GM21360 (cell line): ENCODE measurements at regions not wholly inside any gene's neighbourhood (a gene's known extent, or its start where the extent isn't known, plus 50 kb on each side); places are given as distances from the start of the nearest gene placed in this dataset.

Experiments
- ATAC-seq: cut with Tn5 transposase; IDR thresholded peaks from one replicate; pipeline ENCODE4 v1.9.1; 2021; ENCODE audit warnings: mild to moderate bottlenecking, moderate library complexity; ENCODE audit not compliant: unreplicated experiment

DNA sequence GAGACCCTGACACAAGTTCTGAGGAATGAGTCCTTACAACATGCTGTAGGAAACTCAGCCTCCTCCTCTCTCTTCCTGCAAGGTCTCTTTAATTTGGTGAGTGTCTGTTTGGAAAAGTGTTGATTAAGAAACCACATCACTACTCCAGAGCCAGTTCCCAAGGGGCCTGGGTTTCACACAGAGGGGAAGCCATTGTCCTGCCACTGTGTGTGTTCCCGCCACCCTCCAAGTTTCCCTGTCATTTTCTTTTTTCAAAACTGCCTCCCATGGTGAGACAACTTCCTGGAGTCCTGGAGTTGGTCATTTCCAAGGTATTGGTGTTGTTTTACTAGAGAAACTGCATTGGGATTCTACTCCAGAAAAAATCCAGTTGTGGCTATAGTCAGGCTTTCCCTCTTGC lies 232.0 kb upstream of the PARD3B start:
- ATAC-seq = no peak

GRCh38 chr2:204315236-204315662 lies 230.0 kb upstream of the PARD3B start:
- no peak for ATAC-seq

DNA sequence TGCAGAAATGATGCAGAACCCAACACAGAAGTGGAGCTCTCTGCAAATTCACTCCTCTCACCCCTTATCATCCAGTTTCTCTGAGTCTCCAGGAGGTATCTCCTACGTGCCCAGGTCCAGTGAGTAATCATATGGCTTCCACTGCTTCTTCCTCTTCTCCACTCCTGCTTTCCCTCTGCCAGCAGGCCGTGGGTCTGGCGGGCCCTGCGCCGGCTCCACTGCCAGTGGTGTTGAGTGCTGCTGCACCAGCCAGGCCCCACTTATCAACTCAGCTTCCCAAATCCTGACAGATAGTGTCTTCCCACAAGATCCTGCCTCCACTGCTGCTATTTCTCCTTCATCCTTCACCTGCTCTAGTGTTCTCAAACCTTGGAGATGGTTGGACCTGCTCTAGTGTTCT lies 227.6 kb upstream of the PARD3B start:
- ATAC-seq = no peak

DNA sequence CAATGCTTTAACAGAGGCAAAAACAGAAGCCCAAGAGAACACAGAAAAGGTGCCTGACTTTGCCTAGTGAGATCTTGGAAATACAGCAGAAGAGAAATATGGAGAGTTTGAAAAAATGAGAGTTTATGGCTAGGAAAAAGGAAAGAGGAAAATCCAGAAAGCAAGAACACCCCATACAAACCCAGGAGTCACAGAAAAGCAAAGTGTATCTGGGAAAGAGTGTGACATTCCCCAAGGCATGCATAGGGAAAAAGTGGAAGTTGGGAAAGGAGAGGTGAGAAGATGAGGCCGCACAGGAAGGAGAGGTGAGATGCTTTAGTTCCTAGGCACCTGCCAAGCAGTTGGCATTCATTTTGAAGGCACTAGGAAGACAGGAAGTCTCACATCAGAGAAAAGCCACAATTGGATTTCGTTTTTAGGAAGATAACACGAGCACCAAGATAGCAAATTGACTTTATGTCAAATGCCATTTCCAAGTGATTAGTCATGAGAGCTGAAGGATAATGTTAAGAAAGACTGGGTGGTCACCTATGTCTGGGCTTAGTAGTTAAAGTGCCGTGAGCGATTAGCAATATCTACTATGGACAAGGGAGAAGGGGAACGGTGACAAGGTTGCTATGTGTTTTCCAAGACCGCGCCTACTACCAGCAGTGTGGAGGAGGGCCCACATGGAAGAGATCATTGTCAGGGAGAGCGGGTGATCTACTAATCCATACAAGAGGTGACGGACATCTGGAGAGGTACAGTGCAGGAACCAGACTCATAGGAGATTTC lies 224.1 kb upstream of the PARD3B start:
- no peak for ATAC-seq

DNA sequence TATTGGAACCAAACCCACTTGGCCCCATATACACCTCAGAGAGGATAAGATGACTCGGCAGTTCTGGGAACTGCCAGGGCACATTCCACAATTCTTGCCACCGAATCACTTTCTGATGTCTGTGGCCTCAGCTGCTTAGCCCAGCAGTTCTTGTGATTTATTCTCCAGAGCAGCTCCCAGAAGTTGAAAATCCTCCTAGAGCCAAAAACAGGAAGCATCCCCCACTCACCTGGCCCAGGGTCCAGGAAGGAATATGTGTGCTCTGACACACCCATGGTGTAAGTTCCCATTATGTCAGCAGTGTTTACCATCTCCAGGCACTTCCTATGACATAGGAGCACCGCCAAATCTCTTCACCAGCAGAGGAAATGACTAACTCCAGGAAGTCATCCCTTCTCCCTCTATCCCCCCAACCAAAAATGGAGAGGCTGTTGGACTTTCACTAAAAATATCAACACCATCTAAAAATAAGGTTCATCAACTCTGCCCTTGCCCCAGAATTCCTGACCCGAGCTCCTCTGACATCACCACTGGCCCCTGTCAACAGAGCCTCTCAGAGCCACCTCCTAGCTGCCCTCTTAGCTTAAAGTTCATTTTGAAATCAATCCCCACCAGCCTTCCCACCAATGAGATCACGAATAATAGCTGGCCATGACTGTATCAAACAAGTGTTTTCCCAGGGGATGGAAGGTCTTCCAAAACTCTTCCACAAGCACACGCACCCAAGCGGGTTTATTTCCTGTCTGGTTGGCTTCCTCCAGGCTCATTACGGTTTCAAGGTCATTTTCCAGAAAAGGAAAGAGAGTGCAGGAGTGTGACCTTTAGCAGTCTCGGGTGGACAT lies 223.1 kb upstream of the PARD3B start:
- no peak for ATAC-seq

DNA sequence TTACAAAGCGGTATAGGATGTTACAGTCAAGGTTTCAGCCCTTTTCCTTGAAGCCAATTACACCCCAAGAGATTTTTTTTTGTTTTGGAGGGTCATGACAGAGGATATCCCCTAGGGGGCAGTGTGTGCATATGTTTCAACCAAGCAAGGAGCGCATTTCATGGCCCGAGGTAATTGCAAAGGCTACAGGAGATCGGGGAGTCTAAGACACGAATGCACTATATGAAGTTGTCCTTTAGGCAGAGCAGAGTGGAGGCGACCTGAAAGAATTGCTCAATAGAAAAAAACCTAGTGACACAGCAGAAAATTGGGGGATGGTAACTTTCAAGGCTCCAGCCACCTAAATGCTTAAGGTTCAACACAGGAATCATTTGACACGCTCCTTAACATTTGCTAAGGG lies 219.8 kb upstream of the PARD3B start:
- peak; percentile 86 for ATAC-seq

DNA sequence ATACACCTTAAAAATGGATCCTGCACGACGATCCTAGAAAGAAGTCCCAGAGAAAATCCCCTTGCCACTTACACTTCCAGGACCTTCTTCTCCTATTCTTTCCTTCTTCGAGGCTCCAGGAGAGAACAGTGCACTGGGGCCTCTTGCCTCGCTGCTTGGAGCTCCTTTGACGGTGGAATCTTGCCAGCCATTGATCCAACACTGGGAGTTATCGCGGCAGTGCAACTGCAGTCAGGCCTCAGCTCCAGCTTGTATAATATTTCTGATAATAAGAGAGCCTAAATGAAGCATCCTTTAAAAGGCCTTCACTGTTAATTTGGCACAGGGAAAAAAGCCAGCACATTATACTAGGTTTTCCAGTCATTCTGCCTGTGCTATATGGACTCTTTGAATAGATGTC lies 216.9 kb upstream of the PARD3B start:
- ATAC-seq = no peak

- ATAC-seq = no peak
Measured at GRCh38 chr2:204329016-204329415, 216.3 kb upstream of the PARD3B start.

- no peak for ATAC-seq
Measured at GRCh38 chr2:204329532-204329931, 215.7 kb upstream of the PARD3B start.

- ATAC-seq = no peak
Measured at GRCh38 chr2:204331180-204331579, 214.1 kb upstream of the PARD3B start.

- ATAC-seq = no peak
Measured at GRCh38 chr2:204331988-204332387, 213.3 kb upstream of the PARD3B start.

DNA sequence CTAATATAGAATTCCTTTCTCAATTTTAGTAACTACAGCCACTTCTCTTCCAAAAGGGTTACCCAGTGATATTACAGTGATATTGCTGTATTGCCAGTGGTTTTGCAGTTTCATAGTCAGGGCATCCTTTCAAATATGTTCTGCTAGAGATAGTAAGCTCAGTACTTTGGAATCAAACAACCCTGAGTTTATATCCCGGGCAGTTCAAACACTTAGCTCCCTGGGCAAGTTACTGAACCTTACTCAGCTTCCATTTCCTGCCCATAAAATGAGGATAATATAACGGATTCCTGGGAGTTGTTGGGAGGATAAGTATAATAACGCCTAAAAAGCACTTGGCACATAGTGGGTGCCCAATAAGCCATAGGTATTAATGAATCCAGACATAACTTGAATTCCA lies 212.6 kb upstream of the PARD3B start:
- ATAC-seq = no peak

DNA sequence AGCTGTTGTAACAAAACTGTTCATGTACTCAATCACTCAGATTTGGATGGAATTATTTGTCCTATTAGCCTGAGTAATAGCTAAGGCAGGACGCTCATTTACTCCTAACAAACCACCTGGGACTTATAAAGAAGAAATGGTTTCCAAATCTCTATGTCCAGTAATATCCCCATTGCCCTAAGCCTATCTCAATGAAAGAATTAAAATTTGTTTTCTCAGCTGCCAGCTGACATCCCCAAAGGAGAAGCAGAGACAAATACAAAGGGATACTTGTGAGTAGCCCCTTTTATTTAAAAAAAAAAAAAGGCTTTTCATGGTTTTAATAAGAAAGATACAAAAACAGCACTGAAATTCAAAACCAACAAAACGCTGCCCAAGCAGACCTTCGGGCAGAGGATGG lies 211.4 kb upstream of the PARD3B start:
- no peak for ATAC-seq

- no peak for ATAC-seq
Measured at GRCh38 chr2:204335451-204336058, 209.7 kb upstream of the PARD3B start.

DNA sequence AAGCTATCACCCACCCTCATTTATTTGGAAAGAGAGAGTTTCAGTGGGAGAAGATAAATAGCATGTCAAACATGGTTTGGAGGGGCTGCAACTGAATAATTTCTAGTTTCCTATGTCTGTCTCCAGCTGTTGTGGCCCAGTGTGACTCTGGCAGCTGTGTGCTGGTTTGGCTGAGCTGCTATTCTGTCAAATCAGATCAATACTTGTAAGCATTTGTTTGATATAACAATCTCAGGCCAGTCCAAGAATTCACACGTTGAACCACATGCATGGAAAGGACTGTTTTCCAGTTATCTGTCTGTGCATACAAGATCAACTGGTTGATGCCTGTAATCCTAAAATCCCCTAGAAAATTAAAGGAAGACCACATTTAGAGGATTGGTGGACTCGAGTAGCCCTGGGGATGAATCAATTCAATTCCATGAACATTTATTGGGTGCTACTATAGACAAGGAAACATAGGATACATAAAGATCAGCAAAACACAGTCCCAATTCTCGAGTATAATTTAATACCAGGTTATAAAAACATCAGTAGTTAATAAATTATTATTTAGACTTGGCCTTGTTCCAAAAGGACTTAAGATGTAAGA lies 209.0 kb upstream of the PARD3B start:
- no peak for ATAC-seq

- ATAC-seq = no peak
Measured at GRCh38 chr2:204337638-204338037, 207.6 kb upstream of the PARD3B start.

DNA sequence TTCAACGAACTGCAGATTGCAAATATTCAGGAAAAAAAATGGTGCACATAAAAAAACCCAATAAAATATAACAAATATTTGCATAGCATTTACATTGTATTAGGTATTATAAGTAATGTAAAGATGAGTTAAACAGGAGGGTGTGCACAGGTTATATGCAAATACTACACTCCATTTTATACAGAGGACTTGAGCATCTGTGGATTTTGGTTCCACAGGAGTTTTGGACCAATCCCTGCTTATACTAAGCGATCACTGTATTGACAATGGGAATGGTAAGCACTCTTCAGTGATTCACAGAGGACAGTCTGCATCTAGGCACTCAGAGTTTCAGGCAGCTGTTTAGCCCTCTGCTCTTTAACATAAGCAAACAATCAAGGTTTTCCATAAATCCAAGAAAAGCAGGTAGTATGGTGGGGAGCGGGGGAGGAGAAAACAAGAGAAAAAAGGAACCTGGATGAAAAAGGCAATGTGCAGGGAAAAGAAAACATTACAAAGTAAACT lies 206.0 kb upstream of the PARD3B start:
- no peak for ATAC-seq

DNA sequence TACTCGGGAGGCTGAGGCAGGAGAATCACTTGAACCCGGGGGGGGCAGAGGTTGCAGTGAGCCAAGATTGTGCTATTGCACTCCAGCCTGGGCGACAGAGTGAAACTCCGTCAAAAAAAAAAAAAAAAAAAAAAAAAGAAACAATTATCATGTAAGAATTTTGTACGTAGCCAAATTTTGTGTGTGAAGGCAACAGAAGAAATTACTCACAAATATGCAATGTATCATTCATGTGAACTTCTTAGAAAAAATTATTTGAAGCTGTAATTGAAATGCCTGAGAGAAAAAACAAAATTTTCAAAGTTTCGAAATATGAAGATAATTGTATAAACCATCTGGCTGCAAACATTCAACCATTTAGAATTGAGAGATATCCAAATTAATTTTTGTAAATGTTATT lies 204.8 kb upstream of the PARD3B start:
- ATAC-seq = no peak

GRCh38 chr2:204341887-204342276 lies 203.4 kb upstream of the PARD3B start:
- ATAC-seq = no peak

- ATAC-seq = no peak
Measured at GRCh38 chr2:204343685-204344084, 201.6 kb upstream of the PARD3B start.

GRCh38 chr2:204344119-204344518 lies 201.2 kb upstream of the PARD3B start:
- no peak for ATAC-seq
